ENCODE measurements at regions not wholly inside any gene's neighbourhood (a gene's known extent, or its start where the extent isn't known, plus 50 kb on each side); places are given as distances from the start of the nearest gene placed in this dataset.

DNA sequence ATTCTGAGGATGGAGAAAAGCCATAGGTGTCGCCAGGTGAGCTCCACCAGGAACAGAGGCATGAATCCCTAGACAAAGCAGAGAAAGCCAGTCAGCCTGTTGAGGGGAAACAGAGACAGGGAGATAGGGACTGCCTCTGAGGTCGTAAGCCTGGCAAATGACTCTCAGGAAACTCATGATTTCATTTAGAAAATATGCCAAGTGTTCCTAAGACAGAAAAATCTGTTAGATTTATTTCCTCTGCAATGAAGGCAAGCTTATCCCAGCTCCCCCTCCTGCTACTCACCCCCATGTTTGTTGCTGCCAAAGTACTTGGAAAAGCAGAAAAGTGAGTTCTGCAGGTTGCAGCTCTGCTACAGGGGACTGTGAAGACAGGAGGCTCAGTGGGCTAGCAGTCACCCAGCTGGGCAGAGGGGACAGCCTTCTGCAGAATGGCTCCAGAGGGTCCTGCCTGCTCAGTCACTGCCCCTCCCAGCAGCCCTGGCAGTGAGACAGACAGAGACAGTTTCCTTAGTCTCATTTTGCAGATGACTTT is 184.3 kb downstream of the ADRA2A start:
- H3K36me3 ChIP-seq (ENCODE audit: control insufficient read depth, insufficient read depth, low read length) = no peaks in the 10 kb centered on the region
- POLR2A ChIA-PET (ENCODE audit: unreplicated experiment) = no interaction called here
- no peak overlapping the region for H2BK20ac ChIP-seq (ENCODE audit: low read depth, low read length)
- H3K9me1 ChIP-seq (ENCODE audit: insufficient read depth, low read length) = no peaks in the 10 kb centered on the region
- dilution Hi-C loops (cut with HindIII; ENCODE audit: low sequenced_read_pairs, unreplicated experiment) (no loop called here), intact Hi-C loops (cut with micrococcal nuclease) (no loop called here), in situ Hi-C loops (cut with MboI; ENCODE audit: low sequenced_read_pairs) (no loop called here)
- H4K91ac ChIP-seq (ENCODE audit: insufficient read depth, low read depth, low read length) = no peak overlapping the region
- H3K79me1 ChIP-seq (ENCODE audit: low read depth in 1 of 2, low read length in 2 of 2) = no peaks in the 10 kb centered on the region
- no TSS peak for BruUV-seq (replicated peaks)
- ATAC-seq (ENCODE audit: low read depth) (no peak), DNase-seq (no peak)
- H2BK5ac ChIP-seq (ENCODE audit: low read depth, low read length, poor library complexity, severe bottlenecking) = no peak overlapping the region
- no peaks in the 10 kb centered on the region for H3K27me3 ChIP-seq (ENCODE audit: control insufficient read depth, insufficient read depth, low read length)
- TF ChIP-seq NFE2L2 (IDR thresholded peaks at IDR 0.05; ENCODE audit: low read depth, low read length) = no peak
- TF ChIP-seq MAFK (IDR thresholded peaks at IDR 0.05; ENCODE audit: low read depth, low read length) = no peak
- TF ChIP-seq, protein P1, sequence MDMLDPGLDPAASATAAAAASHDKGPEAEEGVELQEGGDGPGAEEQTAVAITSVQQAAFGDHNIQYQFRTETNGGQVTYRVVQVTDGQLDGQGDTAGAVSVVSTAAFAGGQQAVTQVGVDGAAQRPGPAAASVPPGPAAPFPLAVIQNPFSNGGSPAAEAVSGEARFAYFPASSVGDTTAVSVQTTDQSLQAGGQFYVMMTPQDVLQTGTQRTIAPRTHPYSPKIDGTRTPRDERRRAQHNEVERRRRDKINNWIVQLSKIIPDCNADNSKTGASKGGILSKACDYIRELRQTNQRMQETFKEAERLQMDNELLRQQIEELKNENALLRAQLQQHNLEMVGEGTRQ (IDR thresholded peaks at IDR 0.05; ENCODE audit: low read depth, low read length) = no peak
- no peaks in the 10 kb centered on the region for H3K4me1 ChIP-seq (ENCODE audit: control insufficient read depth, insufficient read depth, low read length)
- H3K4ac ChIP-seq (ENCODE audit: low read depth, low read length) = no peak overlapping the region
- no peak overlapping the region for H3K4me3 ChIP-seq (ENCODE audit: insufficient read depth, low read depth, low read length)
- no peak overlapping the region for H3K23ac ChIP-seq (ENCODE audit: low read depth, low read length)
- CTCF ChIA-PET = no interaction called here
- no peak overlapping the region for H2BK15ac ChIP-seq (ENCODE audit: low read depth, low read length)
- WGBS, 2 experiments (ENCODE audit: extremely low coverage in 2 of 2, insufficient read length in 1 of 2) = 17% methylated on average over 1 of the region's 2 CpGs; no CpG with 5 or more reads in 1 of the 2 experiments
- no peak overlapping the region for H2BK120ac ChIP-seq (ENCODE audit: low read depth, low read length)
- no peak overlapping the region for H2AK9ac ChIP-seq (replicated peaks; ENCODE audit: low read depth, low read length, poor library complexity)
- H4K20me1 ChIP-seq (ENCODE audit: insufficient read depth, low read length) = no peaks in the 10 kb centered on the region
- H2AFZ ChIP-seq (replicated peaks; ENCODE audit: low read length, poor library complexity) = no peak overlapping the region
- H3K18ac ChIP-seq (ENCODE audit: low read depth, low read length) = no peak overlapping the region
- H3K14ac ChIP-seq (replicated peaks; ENCODE audit: low read depth, low read length) = no peak overlapping the region
- H4K5ac ChIP-seq (ENCODE audit: low read depth, low read length) = no peak overlapping the region
- H2AK5ac ChIP-seq (ENCODE audit: low read depth, low read length) = no peak overlapping the region
- H3K56ac ChIP-seq (ENCODE audit: extremely low read depth, insufficient read depth, low read length) = no peak overlapping the region
- H3K4me2 ChIP-seq (ENCODE audit: low read depth, low read length) = no peak overlapping the region
- H3K27ac ChIP-seq (ENCODE audit: insufficient read depth, low read length) = no peak overlapping the region
- H4K8ac ChIP-seq (ENCODE audit: low read depth in 2 of 2, low read length in 2 of 2) = no peak overlapping the region
- peaks cover 17% of the 10 kb centered on the region for H3K9me3 ChIP-seq (ENCODE audit: control insufficient read depth, insufficient read depth, low read length)
- no peak overlapping the region for H3K9ac ChIP-seq (ENCODE audit: low read depth, low read length)
